HG03108 (cell line): ENCODE measurements at regions not wholly inside any gene's neighbourhood (a gene's known extent, or its start where the extent isn't known, plus 50 kb on each side); places are given as distances from the start of the nearest gene placed in this dataset.
A peak's percentile ranks its signal among the peaks of the same experiment; 100 is the strongest.

ENCODE experiments used
- ATAC-seq: cut with Tn5 transposase; IDR thresholded peaks from one replicate; pipeline ENCODE4 v1.9.1; 2021; ENCODE audit warnings: moderate library complexity; ENCODE audit not compliant: unreplicated experiment

GRCh38 chr3:40593351-40593750 lies 68.6 kb downstream of the ZNF621 start:
- ATAC-seq, result no peak

GRCh38 chr3:40597441-40597840 lies 72.7 kb downstream of the ZNF621 start:
- ATAC-seq, result no peak

GRCh38 chr3:40598338-40598737 lies 73.6 kb downstream of the ZNF621 start:
- no peak for ATAC-seq

GRCh38 chr3:40598962-40599361 lies 74.2 kb downstream of the ZNF621 start:
- no peak for ATAC-seq

- no peak for ATAC-seq
Measured at GRCh38 chr3:40602778-40603385, 78.1 kb downstream of the ZNF621 start.

- no peak for ATAC-seq
Measured at GRCh38 chr3:40605960-40606359, 81.2 kb downstream of the ZNF621 start.

- ATAC-seq, result no peak
Measured at GRCh38 chr3:40608091-40608490, 83.3 kb downstream of the ZNF621 start.

GRCh38 chr3:40613306-40613705 lies 88.5 kb downstream of the ZNF621 start:
- ATAC-seq, result no peak

- ATAC-seq, result no peak
Measured at GRCh38 chr3:40615110-40615915, 90.6 kb downstream of the ZNF621 start.

- ATAC-seq, result no peak
Measured at GRCh38 chr3:40615918-40616819, 91.4 kb downstream of the ZNF621 start.

GRCh38 chr3:40617084-40617483 lies 92.3 kb downstream of the ZNF621 start:
- no peak for ATAC-seq

- ATAC-seq, result no peak
Measured at GRCh38 chr3:40618158-40618557, 93.4 kb downstream of the ZNF621 start.

- ATAC-seq, result no peak
Measured at GRCh38 chr3:40620151-40620550, 95.4 kb downstream of the ZNF621 start.

- ATAC-seq, result no peak
Measured at GRCh38 chr3:40621252-40621651, 96.5 kb downstream of the ZNF621 start.

GRCh38 chr3:40623567-40623966 lies 98.8 kb downstream of the ZNF621 start:
- peak; percentile 92 for ATAC-seq

- no peak for ATAC-seq
Measured at GRCh38 chr3:40624189-40624769, 99.5 kb downstream of the ZNF621 start.

- no peak for ATAC-seq
Measured at GRCh38 chr3:40627095-40627494, 102.3 kb downstream of the ZNF621 start.

GRCh38 chr3:40628984-40629383 lies 104.2 kb downstream of the ZNF621 start:
- ATAC-seq, result no peak

- ATAC-seq, result no peak
Measured at GRCh38 chr3:40631341-40631995, 106.7 kb downstream of the ZNF621 start.

GRCh38 chr3:40637906-40638305 lies 113.1 kb downstream of the ZNF621 start:
- ATAC-seq, result no peak

- no peak for ATAC-seq
Measured at GRCh38 chr3:40639006-40639405, 114.2 kb downstream of the ZNF621 start.
